ENCODE measurements at regions not wholly inside any gene's neighbourhood (a gene's known extent, or its start where the extent isn't known, plus 50 kb on each side); places are given as distances from the start of the nearest gene placed in this dataset.

GRCh38 chrX:134171661-134172587 is 65.1 kb upstream of the CCDC160 start:
- Histone ChIP-seq H3K27ac (ENCODE audit: low read length) (no peak overlapping the region), H3K27me3 (ENCODE audit: insufficient read depth, low read depth, low read length) (peaks cover 12% of the 10 kb centered on the region), H3K79me2 (replicated peaks; ENCODE audit: insufficient read depth, low read length) (peaks cover 3% of the 10 kb centered on the region), H3K9ac (ENCODE audit: low read length) (no peak overlapping the region), H3F3A (ENCODE audit: insufficient read depth, low read length, poor library complexity, severe bottlenecking) (no peaks in the 10 kb centered on the region), H3K36me3 (ENCODE audit: insufficient read depth, low read length) (no peaks in the 10 kb centered on the region), H3K4me2 (ENCODE audit: low read length) (no peak overlapping the region), H4K20me1 (ENCODE audit: insufficient read depth) (no peaks in the 10 kb centered on the region), H2AFZ (ENCODE audit: low read depth, low read length) (no peak overlapping the region), H3K9me2 (ENCODE audit: insufficient read depth, low read length) (no peaks in the 10 kb centered on the region), H3K9me3 (ENCODE audit: low read length) (no peaks in the 10 kb centered on the region), H3K4me3 (ENCODE audit: low read length) (peak overlapping the region; percentile 72)
- TF ChIP-seq MXI1 (conservative IDR thresholded peaks at IDR 0.05; ENCODE audit: poor library complexity, severe bottlenecking) (peak; percentile 77), RAD21 (conservative IDR thresholded peaks at IDR 0.05) (no peak)

GRCh38 chrX:134172588-134173259 is 64.3 kb upstream of the CCDC160 start:
- Histone ChIP-seq H4K20me1 (ENCODE audit: insufficient read depth) (no peaks in the 10 kb centered on the region), H2AFZ (ENCODE audit: low read depth, low read length) (no peak overlapping the region), H3K9me2 (ENCODE audit: insufficient read depth, low read length) (no peaks in the 10 kb centered on the region), H3K79me2 (replicated peaks; ENCODE audit: insufficient read depth, low read length) (peaks cover 3% of the 10 kb centered on the region), H3K27me3 (ENCODE audit: insufficient read depth, low read depth, low read length) (peaks cover 12% of the 10 kb centered on the region), H3K27ac (ENCODE audit: low read length) (no peak overlapping the region), H3K9ac (ENCODE audit: low read length) (no peak overlapping the region), H3F3A (ENCODE audit: insufficient read depth, low read length, poor library complexity, severe bottlenecking) (no peaks in the 10 kb centered on the region), H3K4me3 (ENCODE audit: low read length) (peak overlapping the region; percentile 72), H3K4me2 (ENCODE audit: low read length) (no peak overlapping the region), H3K36me3 (ENCODE audit: insufficient read depth, low read length) (no peaks in the 10 kb centered on the region), H3K9me3 (ENCODE audit: low read length) (no peaks in the 10 kb centered on the region)
- TF ChIP-seq MXI1 (conservative IDR thresholded peaks at IDR 0.05; ENCODE audit: poor library complexity, severe bottlenecking) (peak; percentile 44), TAF1 (IDR thresholded peaks at IDR 0.05; ENCODE audit: low read depth) (no peak)

GRCh38 chrX:134173541-134174272 is 63.3 kb upstream of the CCDC160 start:
- no peaks in the 10 kb centered on the region for H4K20me1 ChIP-seq (ENCODE audit: insufficient read depth)
- H3K36me3 ChIP-seq (ENCODE audit: insufficient read depth, low read length) = no peaks in the 10 kb centered on the region
- peaks cover 12% of the 10 kb centered on the region for H3K27me3 ChIP-seq (ENCODE audit: insufficient read depth, low read depth, low read length)
- no peak overlapping the region for H3K27ac ChIP-seq (ENCODE audit: low read length)
- peaks cover 3% of the 10 kb centered on the region for H3K79me2 ChIP-seq (replicated peaks; ENCODE audit: insufficient read depth, low read length)
- peak overlapping the region; percentile 72 for H3K4me3 ChIP-seq (ENCODE audit: low read length)
- H3K4me2 ChIP-seq (ENCODE audit: low read length) = no peak overlapping the region
- no peak overlapping the region for H2AFZ ChIP-seq (ENCODE audit: low read depth, low read length)
- TF ChIP-seq TAF1 (IDR thresholded peaks at IDR 0.05; ENCODE audit: low read depth) = no peak
- TF ChIP-seq POLR2AphosphoS5 (IDR thresholded peaks at IDR 0.05) = no peak
- no peak for TF ChIP-seq REST (IDR thresholded peaks at IDR 0.05; ENCODE audit: borderline replicate concordance)
- TF ChIP-seq CTCF (IDR thresholded peaks at IDR 0.05; ENCODE audit: poor library complexity, severe bottlenecking) = no peak
- no peak for TF ChIP-seq MXI1 (conservative IDR thresholded peaks at IDR 0.05; ENCODE audit: poor library complexity, severe bottlenecking)
- TF ChIP-seq SMC3 (conservative IDR thresholded peaks at IDR 0.05; ENCODE audit: poor library complexity) = no peak
- TF ChIP-seq EZH2 (IDR thresholded peaks at IDR 0.05; ENCODE audit: borderline replicate concordance, insufficient read depth, low read length, poor library complexity, severe bottlenecking) = no peak
- TF ChIP-seq EP300 (conservative IDR thresholded peaks at IDR 0.05; ENCODE audit: poor library complexity, severe bottlenecking) = no peak
- no peak for TF ChIP-seq RAD21 (conservative IDR thresholded peaks at IDR 0.05)
- H3K9me3 ChIP-seq (ENCODE audit: low read length) = no peaks in the 10 kb centered on the region
- H3K9ac ChIP-seq (ENCODE audit: low read length) = no peak overlapping the region
- no peaks in the 10 kb centered on the region for H3K9me2 ChIP-seq (ENCODE audit: insufficient read depth, low read length)
- no peaks in the 10 kb centered on the region for H3F3A ChIP-seq (ENCODE audit: insufficient read depth, low read length, poor library complexity, severe bottlenecking)
